ENCODE measurements at regions not wholly inside any gene's neighbourhood (a gene's known extent, or its start where the extent isn't known, plus 50 kb on each side); places are given as distances from the start of the nearest gene placed in this dataset.
A peak's percentile ranks its signal among the peaks of the same experiment; 100 is the strongest.

- DNase-seq (ENCODE audit: low spot score): no peak
- peak overlapping the region; percentile 56 for H3K4me3 ChIP-seq
These were observed 776.1 kb downstream of the BRD1 start for GRCh38 chr22:49051491-49052022.

GRCh38 chr22:49049691-49050090 is 778.0 kb downstream of the BRD1 start:
- Histone ChIP-seq H3K27ac (no peak overlapping the region), H3K9me3 (no peaks in the 10 kb centered on the region), H3K4me3 (no peak overlapping the region), H3K4me1 (ENCODE audit: control insufficient read depth in 1 of 2, low read depth in 2 of 2) (no peaks in the 10 kb centered on the region), H3K36me3 (no peaks in the 10 kb centered on the region), H3K27me3 (replicated peaks; ENCODE audit: insufficient read depth) (no peaks in the 10 kb centered on the region)
- ATAC-seq (ENCODE audit: insufficient number of reproducible peaks, low FRiP score, low read depth) (no peak), DNase-seq (ENCODE audit: low spot score) (no peak)
- TF ChIP-seq CTCF (IDR thresholded peaks at IDR 0.05): no peak

More at GRCh38 chr22:49051491-49052022, 776.1 kb downstream of the BRD1 start:
- Histone ChIP-seq H3K36me3 (no peaks in the 10 kb centered on the region), H3K27ac (no peak overlapping the region), H3K27me3 (replicated peaks; ENCODE audit: insufficient read depth) (no peaks in the 10 kb centered on the region), H3K9me3 (no peaks in the 10 kb centered on the region), H3K4me1 (ENCODE audit: control insufficient read depth in 1 of 2, low read depth in 2 of 2) (no peaks in the 10 kb centered on the region)
- no peak for ATAC-seq (ENCODE audit: insufficient number of reproducible peaks, low FRiP score, low read depth)
- no peak for TF ChIP-seq CTCF (IDR thresholded peaks at IDR 0.05)

GRCh38 chr22:49048591-49048990 is 779.1 kb downstream of the BRD1 start:
- no peak for TF ChIP-seq CTCF (IDR thresholded peaks at IDR 0.05)
- no peak overlapping the region for H3K4me3 ChIP-seq
- H3K9me3 ChIP-seq: no peaks in the 10 kb centered on the region
- no peaks in the 10 kb centered on the region for H3K27me3 ChIP-seq (replicated peaks; ENCODE audit: insufficient read depth)
- DNase-seq (ENCODE audit: low spot score): no peak
- no peak overlapping the region for H3K27ac ChIP-seq
- H3K4me1 ChIP-seq (ENCODE audit: control insufficient read depth in 1 of 2, low read depth in 2 of 2): no peaks in the 10 kb centered on the region
- no peak for ATAC-seq (ENCODE audit: insufficient number of reproducible peaks, low FRiP score, low read depth)
- H3K36me3 ChIP-seq: no peaks in the 10 kb centered on the region

- no peaks in the 10 kb centered on the region for H3K36me3 ChIP-seq
- H3K9me3 ChIP-seq: no peaks in the 10 kb centered on the region
- no peaks in the 10 kb centered on the region for H3K27me3 ChIP-seq (replicated peaks; ENCODE audit: insufficient read depth)
- H3K27ac ChIP-seq: no peak overlapping the region
- no peak overlapping the region for H3K4me3 ChIP-seq
- no peaks in the 10 kb centered on the region for H3K4me1 ChIP-seq (ENCODE audit: control insufficient read depth in 1 of 2, low read depth in 2 of 2)
- no peak for TF ChIP-seq CTCF (IDR thresholded peaks at IDR 0.05)
- DNase-seq (ENCODE audit: low spot score) (no peak), ATAC-seq (ENCODE audit: insufficient number of reproducible peaks, low FRiP score, low read depth) (no peak)
These were observed 780.2 kb downstream of the BRD1 start for GRCh38 chr22:49047447-49047846.

GRCh38 chr22:49046546-49047361 is 780.9 kb downstream of the BRD1 start:
- TF ChIP-seq CTCF (IDR thresholded peaks at IDR 0.05): peak; percentile 48
- Histone ChIP-seq H3K9me3 (no peaks in the 10 kb centered on the region), H3K27me3 (replicated peaks; ENCODE audit: insufficient read depth) (no peaks in the 10 kb centered on the region), H3K27ac (no peak overlapping the region), H3K4me1 (ENCODE audit: control insufficient read depth in 1 of 2, low read depth in 2 of 2) (no peaks in the 10 kb centered on the region), H3K36me3 (no peaks in the 10 kb centered on the region), H3K4me3 (no peak overlapping the region)
- ATAC-seq (ENCODE audit: insufficient number of reproducible peaks, low FRiP score, low read depth) (no peak), DNase-seq (ENCODE audit: low spot score) (no peak)
